Smooth muscle cell of the brain vasculature (primary cell): ENCODE measurements at regions not wholly inside any gene's neighbourhood (a gene's known extent, or its start where the extent isn't known, plus 50 kb on each side); places are given as distances from the start of the nearest gene placed in this dataset.

Experiments used
- DNase-seq: peaks from one replicate; pipeline ENCODE4 v3.0.0-alpha.2; 2012; ENCODE audit warnings: low read depth, low spot score

DNA sequence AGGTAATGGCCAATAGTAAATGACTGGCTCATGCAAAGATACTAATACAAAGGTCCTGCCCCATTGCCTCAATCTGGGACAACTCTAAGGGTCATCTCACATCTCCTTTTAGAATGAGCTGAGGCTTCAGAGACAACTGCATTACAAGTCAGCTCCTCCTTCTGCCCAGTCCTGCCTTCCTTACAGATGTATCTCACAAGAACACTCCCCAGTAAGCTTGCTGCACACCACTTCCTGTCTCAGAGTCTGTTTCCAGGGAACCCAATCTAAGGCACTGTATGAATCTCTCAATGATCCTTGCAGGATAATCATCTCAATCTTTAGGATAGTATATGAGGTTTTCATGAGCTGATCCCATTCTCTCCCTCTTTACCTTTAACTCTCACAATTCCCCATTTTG is 57.8 kb upstream of the ZDHHC17 start:
- DNase-seq: no peak

DNA sequence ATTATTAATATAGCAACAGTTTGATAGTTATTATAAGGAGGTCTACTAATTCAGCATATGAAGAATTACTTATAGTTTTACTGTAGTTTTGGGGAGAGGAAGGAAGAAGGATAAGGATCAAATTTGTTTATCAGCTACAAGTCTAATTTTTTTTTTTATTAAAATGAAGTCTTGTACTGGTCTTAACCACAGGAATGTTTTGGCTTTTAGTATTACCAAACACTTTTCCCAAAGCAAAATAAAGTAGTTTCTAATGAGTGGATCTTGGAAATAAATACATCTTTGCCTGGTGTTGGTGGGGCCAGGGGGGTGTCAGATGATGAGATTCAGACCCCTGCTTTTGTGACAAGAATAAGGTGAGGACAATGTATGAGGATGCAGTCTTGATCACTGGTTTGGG is 57.2 kb upstream of the ZDHHC17 start:
- no peak for DNase-seq

DNA sequence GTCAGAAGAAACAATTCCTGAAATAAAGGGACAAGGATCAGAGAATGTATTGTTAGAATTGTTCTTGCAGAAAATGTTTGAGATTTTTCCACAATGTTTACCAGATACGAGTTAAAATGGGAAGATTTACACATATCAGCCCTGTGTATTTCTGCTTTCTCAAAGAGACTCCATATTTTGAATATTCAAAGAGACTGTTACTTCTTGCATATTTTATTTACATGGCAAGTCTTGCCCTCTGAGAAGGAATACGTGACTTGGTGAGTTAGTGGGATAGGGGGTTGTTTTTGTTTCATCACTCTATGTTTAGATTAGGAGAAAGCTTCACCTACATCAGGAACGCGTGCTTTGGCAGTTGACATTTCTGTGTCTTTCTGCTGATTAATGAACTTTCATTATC is 56.1 kb upstream of the ZDHHC17 start:
- no peak for DNase-seq

DNA sequence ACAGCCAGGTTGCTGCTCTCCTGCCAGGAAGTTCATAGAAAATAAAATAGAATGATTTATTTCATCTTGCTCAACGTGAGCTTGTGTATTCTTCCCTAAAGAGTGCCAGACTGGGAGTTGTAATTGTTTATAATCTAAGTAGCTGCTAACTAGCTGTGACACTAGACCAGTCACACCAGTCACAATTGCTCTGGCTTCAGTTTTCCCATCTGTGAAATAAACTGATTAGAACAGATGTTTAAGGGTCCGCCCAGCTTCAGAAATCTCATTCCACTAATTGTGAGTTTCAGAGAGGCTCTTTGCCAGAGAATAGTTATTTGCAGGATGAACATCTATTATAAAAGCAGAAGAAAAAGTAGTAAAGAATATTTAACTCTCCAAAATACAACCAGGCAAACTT is 55.6 kb upstream of the ZDHHC17 start:
- no peak for DNase-seq

DNA sequence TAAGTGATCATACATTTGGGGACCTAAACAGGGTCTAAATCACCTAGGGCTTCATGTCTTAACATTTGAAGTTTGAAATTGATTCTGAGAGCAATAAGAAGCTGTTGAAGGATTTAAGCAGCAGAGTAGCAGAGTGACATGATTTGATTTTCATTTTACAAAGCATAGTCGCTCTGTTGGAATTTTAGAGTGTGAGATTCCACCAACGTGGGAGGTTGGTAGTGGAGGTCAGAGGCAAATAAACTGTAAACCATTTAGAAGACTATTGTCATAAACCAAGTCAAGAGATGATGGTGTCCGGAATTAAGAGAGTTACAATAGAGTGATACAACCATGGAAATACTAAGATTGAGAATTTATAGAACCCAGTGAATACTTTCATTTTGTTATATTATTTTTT is 52.7 kb upstream of the ZDHHC17 start:
- no peak for DNase-seq

DNA sequence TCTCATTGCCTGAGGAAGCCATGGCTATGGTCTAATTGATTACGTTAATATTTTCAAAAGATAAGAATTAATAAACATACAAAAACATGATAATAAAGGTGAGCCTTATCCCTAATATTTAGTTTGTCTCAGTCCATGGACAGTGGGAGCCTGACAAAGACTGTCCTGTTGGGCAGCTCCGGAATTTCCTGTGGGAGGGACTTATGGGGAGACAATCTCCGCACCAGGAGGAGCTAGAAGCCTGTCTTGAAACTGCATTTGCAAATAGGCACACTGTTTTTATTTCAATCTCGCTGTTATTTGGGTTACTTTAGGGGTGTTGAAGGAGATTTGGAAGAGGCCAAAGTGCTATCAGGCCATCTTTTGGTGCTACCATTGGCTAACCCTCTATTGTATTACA is 50.8 kb upstream of the ZDHHC17 start:
- no peak for DNase-seq

DNA sequence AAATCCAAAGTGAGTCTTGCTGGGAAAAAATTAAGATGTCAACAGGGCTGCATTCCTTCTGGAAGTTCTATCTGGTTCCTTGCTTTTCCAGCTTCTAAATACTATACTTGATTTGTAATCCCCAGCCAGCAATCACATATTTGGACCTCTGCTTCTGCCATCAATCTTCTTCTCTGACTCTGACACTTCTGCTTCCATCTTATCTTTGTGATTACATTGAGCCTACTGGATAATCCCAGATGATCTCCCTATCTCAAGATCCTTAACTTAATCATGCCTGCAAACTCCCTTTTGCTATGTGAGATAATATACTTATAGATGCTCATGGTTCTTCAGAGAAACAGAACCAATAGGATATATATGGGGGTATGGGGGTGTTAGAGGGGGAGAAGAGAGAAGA is 49.9 kb upstream of the ZDHHC17 start:
- DNase-seq: no peak
